ENCODE measurements at regions not wholly inside any gene's neighbourhood (a gene's known extent, or its start where the extent isn't known, plus 50 kb on each side); places are given as distances from the start of the nearest gene placed in this dataset.
"Not testable (repeated sequence)": the region's sequence is repeated elsewhere in the genome, so short reads cannot be mapped to it uniquely, and the experiment has no call there.

GRCh38 chr13:94902722-94903407, 190.5 kb upstream of the SOX21 start:
- DNase-seq = no peak

GRCh38 chr13:94901070-94901469, 188.7 kb upstream of the SOX21 start:
- DNase-seq = no peak

- DNase-seq = no peak
These were observed 184.5 kb upstream of the SOX21 start for GRCh38 chr13:94896719-94897317.

- DNase-seq = no peak
These were observed 183.9 kb upstream of the SOX21 start for GRCh38 chr13:94896238-94896637.

GRCh38 chr13:94886191-94886590, 173.8 kb upstream of the SOX21 start:
- DNase-seq = no peak

- no peak for DNase-seq
These were observed 168.1 kb upstream of the SOX21 start for GRCh38 chr13:94880463-94880862.

- DNase-seq = no peak
These were observed 166.3 kb upstream of the SOX21 start for GRCh38 chr13:94878602-94879165.

GRCh38 chr13:94864474-94864873, 152.1 kb upstream of the SOX21 start:
- DNase-seq = no peak

- DNase-seq = no peak
These were observed 148.6 kb upstream of the SOX21 start for GRCh38 chr13:94860981-94861407.

- no peak for DNase-seq
These were observed 147.5 kb upstream of the SOX21 start for GRCh38 chr13:94859811-94860210.

GRCh38 chr13:94859278-94859691, 146.9 kb upstream of the SOX21 start:
- DNase-seq = no peak

- DNase-seq = no peak
These were observed 146.5 kb upstream of the SOX21 start for GRCh38 chr13:94858856-94859255.

GRCh38 chr13:94854688-94855087, 142.3 kb upstream of the SOX21 start:
- DNase-seq = no peak

GRCh38 chr13:94851576-94851975, 139.2 kb upstream of the SOX21 start:
- no peak for DNase-seq

- DNase-seq = no peak
These were observed 136.9 kb upstream of the SOX21 start for GRCh38 chr13:94849254-94849653.

- DNase-seq = no peak
These were observed 130.6 kb upstream of the SOX21 start for GRCh38 chr13:94842901-94843300.

GRCh38 chr13:94837056-94837455, 124.7 kb upstream of the SOX21 start:
- not testable (repeated sequence) for DNase-seq

- DNase-seq = no peak
These were observed 117.6 kb upstream of the SOX21 start for GRCh38 chr13:94829837-94830365.

- DNase-seq = no peak
These were observed 117.0 kb upstream of the SOX21 start for GRCh38 chr13:94829185-94829836.

- DNase-seq = no peak
These were observed 115.2 kb upstream of the SOX21 start for GRCh38 chr13:94827566-94827965.

- DNase-seq = no peak
These were observed 113.2 kb upstream of the SOX21 start for GRCh38 chr13:94825507-94825906.

GRCh38 chr13:94824601-94825000, 112.3 kb upstream of the SOX21 start:
- no peak for DNase-seq

GRCh38 chr13:94822356-94822755, 110.0 kb upstream of the SOX21 start:
- DNase-seq = no peak

- no peak for DNase-seq
These were observed 103.9 kb upstream of the SOX21 start for GRCh38 chr13:94816256-94816655.

Measured in activated CD4-positive, alpha-beta T cell treated with anti-CD3 and anti-CD28 coated beads for 48 hours (primary cell).